DOHH2 (cell line): ENCODE measurements at regions not wholly inside any gene's neighbourhood (a gene's known extent, or its start where the extent isn't known, plus 50 kb on each side); places are given as distances from the start of the nearest gene placed in this dataset.

Experiments used
- H3F3A ChIP-seq: fragments of 200-600 bp; sonication (generic), shearing (Covaris generic); 2 replicates; pipeline ENCODE4 v1.6.0; 2016; ENCODE audit warnings: antibody characterized with exemption, mild to moderate bottlenecking; ENCODE audit not compliant: control insufficient read depth, insufficient read depth
- H3K27ac ChIP-seq: fragments of 200-600 bp; sonication (generic); 2 replicates; pipeline ENCODE4 v1.5.1; 2014; ENCODE audit warnings: low read depth, mild to moderate bottlenecking, low read length, moderate library complexity
- H3K27me3 ChIP-seq: fragments of 200-600 bp; sonication (generic); 2 replicates; pipeline ENCODE4 v1.6.1; 2014; ENCODE audit warnings: mild to moderate bottlenecking, low read length, mixed read lengths; ENCODE audit not compliant: control insufficient read depth
- H3K36me3 ChIP-seq: fragments of 200-600 bp; sonication (generic); 2 replicates; pipeline ENCODE4 v1.6.1; 2014; ENCODE audit warnings: mild to moderate bottlenecking, low read length, moderate library complexity, mixed read lengths; ENCODE audit not compliant: control insufficient read depth
- H3K4me1 ChIP-seq: fragments of 200-600 bp; sonication (generic); 2 replicates; pipeline ENCODE4 v1.6.1; 2014; ENCODE audit warnings: mild to moderate bottlenecking, low read length, mixed read lengths; ENCODE audit not compliant: control insufficient read depth
- H3K4me2 ChIP-seq: fragments of 200-600 bp; sonication (generic); 2 replicates; pipeline ENCODE4 v1.6.0; 2014; ENCODE audit warnings: mild to moderate bottlenecking, low read length, moderate library complexity
- H3K4me3 ChIP-seq: fragments of 200-600 bp; sonication (generic); 2 replicates; pipeline ENCODE4 v1.5.1; 2014; ENCODE audit warnings: mild to moderate bottlenecking, low read length, mixed read lengths
- H3K79me2 ChIP-seq: fragments of 200-600 bp; sonication (generic); 2 replicates; pipeline ENCODE4 v1.6.1; 2014; ENCODE audit warnings: mild to moderate bottlenecking, low read length, mixed read lengths; ENCODE audit not compliant: control insufficient read depth
- H3K9me2 ChIP-seq: fragments of 200-600 bp; sonication (generic); replicated peaks from 2 replicates; pipeline ENCODE4 v1.6.1; 2014; ENCODE audit warnings: mild to moderate bottlenecking, low read length, mixed read lengths; ENCODE audit not compliant: control insufficient read depth
- H3K9me3 ChIP-seq: fragments of 200-600 bp; sonication (generic); 2 replicates; pipeline ENCODE4 v1.6.1; 2014; ENCODE audit warnings: antibody characterized with exemption, low read length, mixed read lengths; ENCODE audit not compliant: control insufficient read depth, insufficient read depth
- H4K20me1 ChIP-seq: fragments of 200-600 bp; sonication (generic); 2 replicates; pipeline ENCODE4 v1.6.0; 2014; ENCODE audit warnings: low read depth, mild to moderate bottlenecking, antibody characterized with exemption, low read length, moderate library complexity; ENCODE audit not compliant: control insufficient read depth, insufficient read depth
- EZH2phosphoT487 ChIP-seq: fragments of 200-600 bp; sonication (generic); IDR thresholded peaks from 2 replicates; pipeline ENCODE4 v1.6.1; 2017; ENCODE audit warnings: borderline replicate concordance, mild to moderate bottlenecking, antibody characterized with exemption, low read length, moderate library complexity, mixed read lengths
- TF ChIP-seq, protein P1 (sequence below): fragments of 200-600 bp; sonication (generic); IDR thresholded peaks from one replicate; pipeline ENCODE4 v1.5.1; 2014; ENCODE audit warnings: antibody characterized with exemption, mild to moderate bottlenecking, low read depth, low read length; ENCODE audit not compliant: poor library complexity, severe bottlenecking

DNA sequence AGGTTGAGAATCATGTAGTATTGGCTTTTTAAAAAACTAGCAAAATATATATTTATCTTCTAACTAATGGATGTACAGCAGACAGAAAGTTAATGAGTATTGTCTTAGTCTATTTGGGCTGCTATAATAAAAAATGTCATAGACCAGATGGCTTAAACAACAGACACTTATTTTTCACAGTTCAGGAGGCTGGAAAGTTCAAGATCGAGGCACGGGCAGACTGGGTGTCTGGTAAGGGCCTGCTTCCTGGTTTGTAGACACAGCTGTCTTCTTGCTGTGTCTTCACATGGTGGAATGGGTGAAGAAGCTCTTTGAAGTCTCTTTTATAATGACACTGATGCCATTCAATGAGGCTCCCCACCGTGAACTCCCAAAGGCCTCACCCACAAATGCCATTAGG, 70.1 kb upstream of the KRR1 start:
- no peaks in the 10 kb centered on the region for H4K20me1 ChIP-seq
- no peaks in the 10 kb centered on the region for H3K9me2 ChIP-seq
- no peaks in the 10 kb centered on the region for H3K9me3 ChIP-seq
- H3K79me2 ChIP-seq: no peaks in the 10 kb centered on the region
- TF ChIP-seq EZH2phosphoT487: no peak
- TF ChIP-seq, protein P1, sequence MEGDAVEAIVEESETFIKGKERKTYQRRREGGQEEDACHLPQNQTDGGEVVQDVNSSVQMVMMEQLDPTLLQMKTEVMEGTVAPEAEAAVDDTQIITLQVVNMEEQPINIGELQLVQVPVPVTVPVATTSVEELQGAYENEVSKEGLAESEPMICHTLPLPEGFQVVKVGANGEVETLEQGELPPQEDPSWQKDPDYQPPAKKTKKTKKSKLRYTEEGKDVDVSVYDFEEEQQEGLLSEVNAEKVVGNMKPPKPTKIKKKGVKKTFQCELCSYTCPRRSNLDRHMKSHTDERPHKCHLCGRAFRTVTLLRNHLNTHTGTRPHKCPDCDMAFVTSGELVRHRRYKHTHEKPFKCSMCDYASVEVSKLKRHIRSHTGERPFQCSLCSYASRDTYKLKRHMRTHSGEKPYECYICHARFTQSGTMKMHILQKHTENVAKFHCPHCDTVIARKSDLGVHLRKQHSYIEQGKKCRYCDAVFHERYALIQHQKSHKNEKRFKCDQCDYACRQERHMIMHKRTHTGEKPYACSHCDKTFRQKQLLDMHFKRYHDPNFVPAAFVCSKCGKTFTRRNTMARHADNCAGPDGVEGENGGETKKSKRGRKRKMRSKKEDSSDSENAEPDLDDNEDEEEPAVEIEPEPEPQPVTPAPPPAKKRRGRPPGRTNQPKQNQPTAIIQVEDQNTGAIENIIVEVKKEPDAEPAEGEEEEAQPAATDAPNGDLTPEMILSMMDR: no peak
- no peak overlapping the region for H3K4me2 ChIP-seq
- no peak overlapping the region for H3K27ac ChIP-seq
- H3K4me1 ChIP-seq: no peaks in the 10 kb centered on the region
- no peaks in the 10 kb centered on the region for H3K36me3 ChIP-seq
- H3K4me3 ChIP-seq: no peak overlapping the region
- H3K27me3 ChIP-seq: no peaks in the 10 kb centered on the region
- no peaks in the 10 kb centered on the region for H3F3A ChIP-seq

DNA sequence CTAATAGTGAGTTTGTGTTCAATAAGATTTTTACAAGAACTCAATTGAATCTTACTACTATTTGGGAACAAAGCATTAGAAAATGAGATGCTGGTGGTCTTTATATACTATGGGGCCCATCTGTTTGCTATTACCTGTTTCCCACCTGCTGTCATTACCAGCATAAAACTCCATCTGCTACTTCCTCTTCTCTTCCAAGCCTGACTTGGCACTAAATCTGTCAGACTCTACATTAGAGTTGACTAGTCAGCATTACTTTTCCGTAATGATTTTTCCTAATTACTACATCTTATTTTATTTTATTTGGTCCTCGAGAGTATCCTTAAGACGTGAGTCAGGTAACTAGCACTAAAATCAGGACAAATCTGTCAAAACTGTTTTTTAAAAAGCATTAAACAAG, 68.1 kb upstream of the KRR1 start:
- H3K27ac ChIP-seq: no peak overlapping the region
- no peaks in the 10 kb centered on the region for H3K4me1 ChIP-seq
- H3K27me3 ChIP-seq: no peaks in the 10 kb centered on the region
- H3K4me2 ChIP-seq: no peak overlapping the region
- TF ChIP-seq, protein P1: no peak
- no peak for TF ChIP-seq EZH2phosphoT487
- no peaks in the 10 kb centered on the region for H3F3A ChIP-seq
- H3K9me3 ChIP-seq: no peaks in the 10 kb centered on the region
- no peaks in the 10 kb centered on the region for H4K20me1 ChIP-seq
- no peaks in the 10 kb centered on the region for H3K36me3 ChIP-seq
- no peaks in the 10 kb centered on the region for H3K9me2 ChIP-seq
- H3K4me3 ChIP-seq: no peak overlapping the region
- no peaks in the 10 kb centered on the region for H3K79me2 ChIP-seq

DNA sequence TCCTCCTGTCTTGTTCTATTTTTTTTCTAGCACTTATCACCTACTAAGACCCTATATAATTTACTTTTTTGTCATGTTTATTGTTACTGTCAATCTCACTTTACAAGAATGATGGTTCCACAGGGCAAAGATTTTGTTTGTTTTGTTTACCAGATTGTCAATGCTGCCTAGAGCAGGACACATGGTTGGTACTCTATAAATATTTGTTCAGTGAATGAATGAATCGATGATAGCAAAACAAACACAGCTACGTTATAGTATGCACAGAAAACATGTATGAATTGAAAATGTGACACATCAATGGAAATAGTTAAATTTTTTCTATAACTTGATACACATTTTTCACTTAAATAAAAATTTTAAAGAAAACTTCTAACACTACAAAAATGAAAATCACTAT, 67.1 kb upstream of the KRR1 start:
- Histone ChIP-seq H3K9me3 (no peaks in the 10 kb centered on the region), H3K36me3 (no peaks in the 10 kb centered on the region), H3K79me2 (no peaks in the 10 kb centered on the region), H3K4me2 (no peak overlapping the region), H3K27me3 (no peaks in the 10 kb centered on the region), H3K27ac (no peak overlapping the region), H3K4me1 (no peaks in the 10 kb centered on the region), H3F3A (no peaks in the 10 kb centered on the region), H3K9me2 (no peaks in the 10 kb centered on the region), H3K4me3 (no peak overlapping the region), H4K20me1 (no peaks in the 10 kb centered on the region)
- TF ChIP-seq, protein P1: no peak
- no peak for TF ChIP-seq EZH2phosphoT487

DNA sequence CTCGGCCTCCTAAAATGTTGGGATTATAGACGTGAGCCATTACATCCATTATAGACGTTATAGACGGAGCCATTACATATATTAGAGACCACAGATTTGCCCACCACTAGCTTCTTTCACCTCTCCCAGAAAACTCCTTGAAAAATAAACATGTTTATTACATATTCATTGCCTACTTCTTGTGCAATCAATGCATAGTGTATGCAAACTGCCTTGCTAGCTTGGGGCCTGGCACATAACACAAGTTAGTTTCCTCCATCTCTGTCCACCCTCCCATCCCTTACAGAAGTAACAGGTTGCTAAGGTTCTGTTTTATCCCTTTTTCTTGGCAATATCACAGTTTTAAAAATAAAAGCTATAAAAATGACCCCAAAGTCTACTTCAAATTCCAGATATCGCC, 66.4 kb upstream of the KRR1 start:
- H3K27me3 ChIP-seq: no peaks in the 10 kb centered on the region
- no peaks in the 10 kb centered on the region for H3K9me3 ChIP-seq
- no peak for TF ChIP-seq EZH2phosphoT487
- TF ChIP-seq, protein P1: no peak

More for the DNA sequence above, 66.4 kb upstream of the KRR1 start:
- Histone ChIP-seq H3K9me2 (no peaks in the 10 kb centered on the region), H3K36me3 (no peaks in the 10 kb centered on the region), H3K79me2 (no peaks in the 10 kb centered on the region), H3K4me3 (no peak overlapping the region), H3K27ac (no peak overlapping the region), H4K20me1 (no peaks in the 10 kb centered on the region), H3K4me1 (no peaks in the 10 kb centered on the region), H3K4me2 (no peak overlapping the region), H3F3A (no peaks in the 10 kb centered on the region)
